NCI-H1092 treated with DMSO at 0.1 percent for 48 hours (cell line): ENCODE measurements at regions not wholly inside any gene's neighbourhood (a gene's known extent, or its start where the extent isn't known, plus 50 kb on each side); places are given as distances from the start of the nearest gene placed in this dataset.
A peak's percentile ranks its signal among the peaks of the same experiment; 100 is the strongest.

Source experiments
- DNase-seq: peaks from one replicate; lab custom pipeline; 2025; lab: John Stamatoyannopoulos, UW

DNA sequence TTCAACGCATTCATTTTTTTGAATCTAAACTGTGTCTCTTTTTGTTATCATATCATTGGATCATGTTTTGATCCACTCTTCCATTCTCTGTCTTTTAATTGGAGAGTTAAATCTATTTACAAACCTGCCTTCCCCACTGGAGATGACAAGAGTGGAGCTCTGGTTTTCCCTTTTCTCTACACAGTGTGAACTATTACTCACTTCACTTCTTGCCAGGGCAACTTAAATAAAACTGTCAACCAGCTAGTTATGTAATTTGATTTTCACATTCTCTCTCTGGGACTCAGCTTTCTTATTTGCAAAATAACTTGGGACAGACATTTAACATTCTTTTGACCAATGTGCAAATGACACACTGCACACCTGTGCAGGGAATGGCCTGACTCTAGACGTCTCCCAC is 230.8 kb upstream of the CST7 start:
- no peak for DNase-seq

DNA sequence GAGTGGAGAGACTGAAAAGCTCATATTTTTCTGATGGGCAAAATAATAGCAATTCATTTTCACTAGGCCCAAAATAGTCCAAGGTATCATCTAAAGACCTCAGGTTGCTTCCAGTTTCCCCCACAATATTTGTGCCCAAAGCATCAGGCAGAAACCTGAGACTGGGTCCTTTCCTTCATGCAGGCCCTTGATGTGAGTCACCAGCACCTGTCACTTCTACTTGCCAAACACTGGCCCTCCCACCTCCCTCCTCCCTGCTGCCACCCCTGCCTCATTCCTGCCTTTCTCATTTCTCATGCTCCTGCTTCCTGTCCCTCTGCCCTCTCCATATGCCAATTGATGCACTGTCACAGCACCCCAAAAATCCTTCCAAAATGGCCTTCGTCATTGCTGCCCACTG is 230.4 kb upstream of the CST7 start:
- peak; percentile 46 for DNase-seq

DNA sequence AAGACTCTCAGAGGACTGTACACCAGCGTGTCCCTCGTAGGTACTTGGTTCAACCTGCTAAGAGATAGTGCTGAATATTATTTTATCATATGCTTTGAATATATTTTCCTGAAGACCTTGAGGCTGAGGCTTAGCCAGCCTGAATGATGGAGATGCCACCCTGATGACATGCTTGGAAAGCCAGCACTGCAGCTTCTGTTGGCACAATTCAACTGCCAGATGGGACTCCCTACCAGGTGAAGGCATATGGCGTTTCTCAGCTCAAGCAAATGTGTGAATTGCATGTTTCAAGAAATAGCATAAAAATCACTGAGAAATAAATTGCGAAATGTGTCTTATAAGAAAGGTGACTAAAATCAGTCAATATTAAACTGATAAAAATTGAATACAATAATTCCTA is 228.1 kb upstream of the CST7 start:
- no peak for DNase-seq

DNA sequence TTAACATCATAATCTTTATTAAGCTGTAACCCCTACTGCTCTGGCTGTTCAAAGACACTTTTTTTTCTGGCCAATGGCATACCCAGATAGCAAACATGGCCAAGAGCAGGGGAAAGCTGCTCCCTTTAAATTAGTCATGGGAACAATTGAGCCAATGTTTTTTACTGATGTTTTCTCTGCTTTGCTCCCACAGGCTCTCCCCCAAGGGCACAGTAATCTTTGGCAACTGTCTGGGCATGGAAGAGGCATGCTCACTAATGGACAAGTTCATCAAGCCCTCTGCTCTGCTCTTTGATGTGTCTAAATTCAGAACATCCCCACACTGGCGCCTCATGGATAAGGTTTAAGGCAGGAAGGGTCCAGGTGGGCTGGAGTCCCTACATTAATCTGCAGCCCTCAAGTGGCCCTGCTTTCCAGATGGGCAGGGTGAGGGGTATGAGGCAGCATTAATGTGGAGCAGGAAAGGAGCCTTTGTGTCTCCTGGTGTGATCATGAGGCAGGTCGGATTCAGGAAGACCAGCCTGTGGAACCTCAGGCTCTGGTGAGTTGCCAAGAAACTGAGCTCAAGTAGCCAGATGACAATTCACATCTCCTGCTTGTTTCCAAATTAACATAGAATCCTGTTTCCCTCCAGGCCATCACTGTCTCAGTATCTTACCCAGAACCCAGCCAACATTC is 227.0 kb upstream of the CST7 start:
- DNase-seq, result no peak

GRCh38 chr20:24722586-24722985 is 226.5 kb upstream of the CST7 start:
- DNase-seq, result no peak

GRCh38 chr20:24723186-24723585 is 225.9 kb upstream of the CST7 start:
- no peak for DNase-seq

GRCh38 chr20:24723647-24724352 is 225.3 kb upstream of the CST7 start:
- no peak for DNase-seq

- no peak for DNase-seq
These were observed 224.0 kb upstream of the CST7 start for GRCh38 chr20:24724982-24725533.

GRCh38 chr20:24727795-24728194 is 221.3 kb upstream of the CST7 start:
- DNase-seq, result no peak

GRCh38 chr20:24729896-24730605 is 219.0 kb upstream of the CST7 start:
- no peak for DNase-seq

DNA sequence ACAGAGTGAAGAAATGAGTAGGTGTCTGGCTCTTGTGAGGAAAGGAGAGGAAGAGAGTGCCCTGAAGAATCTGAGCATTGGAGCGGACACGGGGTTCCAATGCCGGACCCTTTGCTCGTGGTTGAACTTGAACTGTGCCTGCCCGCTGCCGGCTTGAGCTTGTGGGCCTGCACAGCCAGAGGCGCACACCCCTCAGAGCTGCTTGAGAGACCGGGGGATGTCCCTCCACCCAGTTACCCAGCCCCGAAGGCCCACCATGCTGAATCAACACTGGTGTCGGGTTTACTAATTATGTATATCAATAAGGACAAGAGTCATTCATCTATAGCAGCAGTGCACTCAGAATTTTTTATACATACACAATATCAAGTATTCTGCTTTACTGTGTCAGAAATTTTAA is 218.3 kb upstream of the CST7 start:
- no peak for DNase-seq

- DNase-seq, result no peak
These were observed 217.8 kb upstream of the CST7 start for GRCh38 chr20:24731312-24731711.

DNA sequence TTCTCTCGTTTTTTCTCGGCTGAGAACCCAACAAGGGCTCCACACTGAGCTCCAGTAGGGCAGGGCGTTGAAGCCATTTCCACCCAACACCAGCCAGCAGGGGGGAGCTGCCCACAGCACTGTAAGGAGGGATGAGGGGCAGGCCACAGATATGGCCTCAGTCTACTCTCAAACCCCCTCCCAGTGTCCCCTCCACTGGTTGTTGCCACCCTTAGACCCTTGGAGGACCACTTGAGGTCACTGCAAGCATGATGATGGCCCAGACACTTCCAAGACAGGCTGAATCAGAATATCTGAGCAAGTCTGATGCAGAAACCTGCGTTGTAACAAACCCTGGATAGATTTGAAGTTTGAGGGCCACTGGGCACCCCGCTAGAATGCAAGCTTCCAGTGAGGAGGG is 217.0 kb upstream of the CST7 start:
- no peak for DNase-seq

DNA sequence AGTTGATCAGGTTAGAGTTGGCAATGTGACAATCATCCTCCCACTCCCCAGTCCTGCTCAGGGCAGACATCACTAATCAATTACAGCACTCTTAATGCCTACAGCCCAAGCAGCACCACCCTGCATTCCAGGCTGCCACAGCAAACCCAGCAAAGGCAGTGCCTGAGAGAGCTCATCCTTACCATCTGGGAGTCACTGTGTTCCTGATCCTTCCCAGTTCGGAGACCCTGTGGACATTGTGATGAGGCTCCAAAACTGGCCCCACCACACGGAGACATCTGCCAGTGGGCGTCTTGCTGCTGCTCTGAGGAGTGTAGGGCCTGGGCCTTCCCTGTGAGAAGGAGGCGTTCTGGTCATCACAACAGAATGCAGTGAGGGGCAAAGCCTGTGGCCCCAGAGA is 216.5 kb upstream of the CST7 start:
- DNase-seq, result no peak

GRCh38 chr20:24733416-24733815 is 215.7 kb upstream of the CST7 start:
- no peak for DNase-seq

DNA sequence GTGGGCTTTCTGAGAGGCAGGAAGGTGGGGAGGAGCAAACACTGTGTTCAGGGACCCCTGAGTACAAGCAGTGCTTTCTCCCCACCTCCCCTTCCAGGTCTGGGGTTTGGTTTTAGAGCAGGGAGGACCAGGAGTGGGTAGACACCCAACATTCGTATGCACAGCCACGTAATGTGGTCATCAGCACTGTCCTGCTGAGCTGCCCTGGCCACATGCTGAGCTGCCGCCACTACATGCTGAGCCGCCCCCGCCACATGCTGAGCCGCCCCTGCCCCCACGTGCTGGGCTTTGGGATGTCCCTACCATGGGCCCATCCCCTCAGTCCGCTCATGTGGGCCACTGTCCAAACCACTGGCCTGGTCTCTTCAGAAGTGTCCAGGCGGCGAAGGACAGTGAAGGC is 214.9 kb upstream of the CST7 start:
- no peak for DNase-seq

- no peak for DNase-seq
These were observed 213.8 kb upstream of the CST7 start for GRCh38 chr20:24735263-24735662.

DNA sequence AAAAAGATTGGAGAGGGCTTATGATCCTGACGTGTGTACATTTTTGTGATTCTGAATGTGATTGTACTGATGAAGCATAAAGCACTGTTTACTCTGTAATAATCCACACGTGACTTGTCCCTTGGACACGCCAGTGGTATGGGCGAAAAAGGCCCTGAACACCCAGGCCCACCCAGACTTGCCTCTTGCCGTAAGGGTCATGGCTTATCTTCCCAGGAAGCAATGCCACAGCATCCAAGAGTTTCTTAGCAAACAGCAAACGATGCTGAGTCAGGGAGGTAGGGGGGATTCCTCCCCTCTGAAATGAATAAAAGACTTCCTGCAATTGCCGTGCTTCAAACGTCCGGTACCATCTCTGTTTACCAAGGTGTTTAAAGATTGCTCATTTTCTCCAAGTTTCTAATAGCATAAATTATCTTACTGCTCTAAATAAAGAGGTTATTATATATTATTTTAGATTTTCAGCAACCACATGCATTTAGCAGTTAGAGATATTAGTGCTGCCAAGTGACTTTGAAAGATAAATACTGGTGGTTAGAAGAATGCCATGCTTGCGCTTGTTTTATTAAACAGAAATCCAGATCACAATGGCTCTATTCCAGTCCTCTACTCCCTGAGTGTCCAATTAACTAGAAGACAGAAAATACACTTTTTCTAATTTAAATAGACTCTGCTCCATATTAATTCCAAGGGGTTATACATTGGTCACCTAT is 212.8 kb upstream of the CST7 start:
- no peak for DNase-seq

DNA sequence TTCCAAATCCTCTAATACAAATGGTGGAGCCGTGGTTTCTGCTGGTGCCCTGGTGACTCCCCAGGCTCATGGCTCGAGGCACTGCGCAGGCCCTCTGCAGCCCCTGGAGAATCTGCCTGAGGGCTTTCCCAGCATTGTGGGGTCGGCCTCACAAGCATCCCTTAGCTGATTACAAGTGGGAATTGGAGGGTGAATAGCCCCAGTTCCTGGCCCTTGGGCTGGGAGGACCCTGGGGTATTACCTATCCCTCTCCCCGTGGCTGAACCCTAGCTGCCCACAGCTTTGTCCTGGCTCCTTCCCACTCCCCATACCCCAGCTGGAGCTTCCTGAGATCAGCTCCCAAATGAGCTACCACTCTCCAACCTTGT is 212.2 kb upstream of the CST7 start:
- no peak for DNase-seq

- no peak for DNase-seq
These were observed 211.7 kb upstream of the CST7 start for GRCh38 chr20:24737212-24737850.

DNA sequence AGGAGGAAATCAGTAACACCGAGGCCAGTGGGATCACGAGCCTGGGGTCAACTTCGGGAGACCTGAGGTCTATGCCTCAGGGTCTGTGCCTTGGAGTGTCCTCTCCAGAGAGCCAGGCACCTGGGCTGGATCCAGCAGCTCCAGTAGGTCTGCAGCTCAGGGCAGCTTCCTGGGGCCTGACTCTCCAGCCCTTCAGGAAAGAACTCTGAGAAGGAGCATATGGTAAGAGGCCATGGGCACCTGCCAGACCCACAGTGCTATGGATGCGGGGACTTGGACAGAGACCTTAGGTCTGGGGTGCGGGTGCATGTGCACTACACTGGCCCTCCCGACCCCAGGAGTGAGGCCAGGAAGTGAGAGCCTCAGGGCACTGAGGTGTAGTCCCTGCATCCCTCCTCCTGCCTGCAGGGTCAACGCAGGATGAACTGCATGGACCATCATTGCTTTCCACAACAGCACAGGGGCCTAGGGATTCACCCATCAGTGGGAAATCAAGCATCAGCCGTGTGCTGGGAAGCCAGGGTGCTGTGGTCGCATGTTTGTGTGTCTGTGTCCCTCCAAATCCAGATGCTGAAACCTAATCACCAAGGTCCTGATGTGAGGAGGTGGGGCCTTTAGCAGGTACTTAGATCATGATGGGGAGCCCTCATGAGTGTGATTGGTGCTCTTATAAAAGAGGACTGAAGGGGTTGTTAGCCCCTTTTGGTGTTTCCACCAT is 210.9 kb upstream of the CST7 start:
- DNase-seq, result no peak
